H9 (cell line): ENCODE measurements at regions not wholly inside any gene's neighbourhood (a gene's known extent, or its start where the extent isn't known, plus 50 kb on each side); places are given as distances from the start of the nearest gene placed in this dataset.

Source experiments
- DNase-seq: peaks from one replicate; pipeline ENCODE4 v3.0.0-alpha.2; 2017
- H2AFZ ChIP-seq: one replicate; pipeline ENCODE4 v1.6.1; 2013; ENCODE audit warnings: mild to moderate bottlenecking, low read length, control low read depth, moderate library complexity
- H2AK5ac ChIP-seq: 2 replicates; pipeline ENCODE4 v1.6.1; 2013; ENCODE audit warnings: low read length, control low read depth, mixed read lengths; ENCODE audit not compliant: insufficient read length
- H2BK120ac ChIP-seq: one replicate; pipeline ENCODE4 v1.6.1; 2013; ENCODE audit warnings: low read depth, mild to moderate bottlenecking, low read length, control low read depth, inconsistent platforms; ENCODE audit not compliant: poor library complexity, severe bottlenecking
- H2BK12ac ChIP-seq: 2 replicates; pipeline ENCODE4 v1.6.1; 2013; ENCODE audit warnings: low read length, control low read depth, mixed read lengths, low read depth; ENCODE audit not compliant: insufficient read length
- H2BK15ac ChIP-seq: 2 replicates; pipeline ENCODE4 v1.6.1; 2013; ENCODE audit warnings: low read depth, low read length, control low read depth
- H2BK20ac ChIP-seq: one replicate; pipeline ENCODE4 v1.6.1; 2013; ENCODE audit warnings: low read depth, mild to moderate bottlenecking, low read length, control low read depth, inconsistent platforms; ENCODE audit not compliant: poor library complexity, severe bottlenecking
- H2BK5ac ChIP-seq: 2 replicates; pipeline ENCODE4 v1.6.1; 2013; ENCODE audit warnings: low read length, control low read depth, mixed read lengths; ENCODE audit not compliant: insufficient read length
- H3K14ac ChIP-seq: 2 replicates; pipeline ENCODE4 v1.6.1; 2013; ENCODE audit warnings: low read length, control low read depth; ENCODE audit not compliant: insufficient read depth
- H3K18ac ChIP-seq: 2 replicates; pipeline ENCODE4 v1.6.1; 2013; ENCODE audit warnings: low read depth, mild to moderate bottlenecking, mixed read lengths, low read length, control low read depth; ENCODE audit not compliant: insufficient read length
- H3K23ac ChIP-seq: 2 replicates; pipeline ENCODE4 v1.6.1; 2013; ENCODE audit warnings: low read length, control low read depth, mixed read lengths, low read depth; ENCODE audit not compliant: insufficient read length
- H3K23me2 ChIP-seq: 2 replicates; pipeline ENCODE4 v1.6.1; 2013; ENCODE audit warnings: low read depth, mild to moderate bottlenecking, mixed read lengths, low read length, control low read depth; ENCODE audit not compliant: insufficient read length, poor library complexity, severe bottlenecking
- H3K27ac ChIP-seq: 2 replicates; pipeline ENCODE4 v1.5.1; 2013; ENCODE audit warnings: low read length, control low read depth, mixed read lengths, low read depth; ENCODE audit not compliant: insufficient read length
- H3K27me3 ChIP-seq: 2 replicates; pipeline ENCODE4 v1.6.1; 2013; ENCODE audit warnings: low read length, control low read depth, inconsistent platforms; ENCODE audit not compliant: insufficient read depth
- H3K4ac ChIP-seq: 2 replicates; pipeline ENCODE4 v1.6.1; 2013; ENCODE audit warnings: low read depth, mild to moderate bottlenecking, control low read depth, inconsistent platforms, low read length, moderate library complexity
- H3K4me1 ChIP-seq: 2 replicates; pipeline ENCODE4 v1.6.1; 2013; ENCODE audit warnings: low read length, control low read depth, inconsistent platforms; ENCODE audit not compliant: insufficient read depth
- H3K4me2 ChIP-seq: 2 replicates; pipeline ENCODE4 v1.6.1; 2013; ENCODE audit warnings: low read length, control low read depth, mixed read lengths; ENCODE audit not compliant: insufficient read length, insufficient read depth
- H3K56ac ChIP-seq: 2 replicates; pipeline ENCODE4 v1.6.1; 2013; ENCODE audit warnings: low read depth, mild to moderate bottlenecking, mixed read lengths, low read length, control low read depth; ENCODE audit not compliant: insufficient read length
- H3K79me1 ChIP-seq: 2 replicates; pipeline ENCODE4 v1.6.1; 2013; ENCODE audit warnings: low read depth, mild to moderate bottlenecking, moderate library complexity, low read length, control low read depth, inconsistent platforms; ENCODE audit not compliant: insufficient read depth, poor library complexity, severe bottlenecking
- H3K79me2 ChIP-seq: 2 replicates; pipeline ENCODE4 v1.6.1; 2013; ENCODE audit warnings: low read length, control low read depth, inconsistent platforms; ENCODE audit not compliant: insufficient read depth
- H3K9ac ChIP-seq: 2 replicates; pipeline ENCODE4 v1.6.1; 2013; ENCODE audit warnings: low read length, control low read depth, mixed read lengths; ENCODE audit not compliant: insufficient read length; ENCODE audit errors: extremely low read depth
- H3K9me3 ChIP-seq: one replicate; pipeline ENCODE4 v1.6.1; 2013; ENCODE audit warnings: low read depth, low read length, inconsistent platforms; ENCODE audit not compliant: control insufficient read depth
- H3T11ph ChIP-seq: one replicate; pipeline ENCODE4 v1.6.1; 2013; ENCODE audit warnings: mild to moderate bottlenecking, low read length, control low read depth, inconsistent platforms
- H4K20me1 ChIP-seq: one replicate; pipeline ENCODE4 v1.6.1; 2013; ENCODE audit not compliant: control insufficient read depth, insufficient read length, insufficient read depth
- H4K5ac ChIP-seq: 2 replicates; pipeline ENCODE4 v1.6.1; 2013; ENCODE audit warnings: low read depth, mild to moderate bottlenecking, mixed read lengths, low read length, control low read depth; ENCODE audit not compliant: insufficient read length
- H4K8ac ChIP-seq: replicated peaks from 2 replicates; pipeline ENCODE4 v1.6.1; 2013; ENCODE audit warnings: low read length, control low read depth, mixed read lengths, low read depth; ENCODE audit not compliant: insufficient read length
- H4K91ac ChIP-seq: 2 replicates; pipeline ENCODE4 v1.6.1; 2013; ENCODE audit warnings: low read depth, mild to moderate bottlenecking, moderate library complexity, mixed read lengths, low read length, control low read depth; ENCODE audit not compliant: insufficient read length
- H3K27ac Mint-ChIP-seq, 3 experiments: 2 replicates in 2 of 3; 3 replicates in 1 of 3; pipeline ENCODE4 v1.8.0; 2020 to 2021; ENCODE audit warnings: mixed read lengths in 3 of 3, mild to moderate bottlenecking in 1 of 3, moderate library complexity in 1 of 3
- H3K27me3 Mint-ChIP-seq: 2 replicates; pipeline ENCODE4 v1.8.0; 2021; ENCODE audit warnings: low read depth, mild to moderate bottlenecking, moderate library complexity, mixed read lengths
- H3K36me3 Mint-ChIP-seq, 3 experiments: 2 replicates in 2 of 3; 3 replicates in 1 of 3; pipeline ENCODE4 v1.8.0; 2020 to 2021; ENCODE audit warnings: low read depth in 3 of 3, mixed read lengths in 3 of 3; ENCODE audit not compliant: insufficient read depth in 1 of 3
- H3K4me1 Mint-ChIP-seq, 2 experiments: 2 replicates each; pipeline ENCODE4 v1.8.0; 2020; ENCODE audit warnings: mixed read lengths in 2 of 2
- H3K4me3 Mint-ChIP-seq, 2 experiments: 2 replicates in 1 of 2; 3 replicates in 1 of 2; pipeline ENCODE4 v1.8.0; 2020 to 2021; ENCODE audit warnings: mild to moderate bottlenecking in 2 of 2, mixed read lengths in 2 of 2, moderate library complexity in 1 of 2
- H3K9me3 Mint-ChIP-seq, 2 experiments: 2 replicates in 1 of 2; 3 replicates in 1 of 2; pipeline ENCODE4 v1.8.0; 2020; ENCODE audit warnings: mild to moderate bottlenecking in 2 of 2, mixed read lengths in 2 of 2, moderate library complexity in 1 of 2
- CTCF ChIP-seq: fragments of 200-600 bp; sonication (generic); conservative IDR thresholded peaks from 3 replicates; pipeline ENCODE4 v1.8.0; 2021; ENCODE audit warnings: antibody characterized with exemption, mild to moderate bottlenecking
- WGBS: extraction: QIAGEN DNeasy Blood & Tissue Kit; methylation state at CpG from one replicate; pipeline ENCODE4 v1.1.7; 2013; ENCODE audit warnings: missing lambda C conversion rate, low lambda C conversion rate, mixed read lengths; ENCODE audit not compliant: insufficient read length; ENCODE audit errors: extremely low coverage; 5-methylcytosine and 5-hydroxymethylcytosine counted together

DNA sequence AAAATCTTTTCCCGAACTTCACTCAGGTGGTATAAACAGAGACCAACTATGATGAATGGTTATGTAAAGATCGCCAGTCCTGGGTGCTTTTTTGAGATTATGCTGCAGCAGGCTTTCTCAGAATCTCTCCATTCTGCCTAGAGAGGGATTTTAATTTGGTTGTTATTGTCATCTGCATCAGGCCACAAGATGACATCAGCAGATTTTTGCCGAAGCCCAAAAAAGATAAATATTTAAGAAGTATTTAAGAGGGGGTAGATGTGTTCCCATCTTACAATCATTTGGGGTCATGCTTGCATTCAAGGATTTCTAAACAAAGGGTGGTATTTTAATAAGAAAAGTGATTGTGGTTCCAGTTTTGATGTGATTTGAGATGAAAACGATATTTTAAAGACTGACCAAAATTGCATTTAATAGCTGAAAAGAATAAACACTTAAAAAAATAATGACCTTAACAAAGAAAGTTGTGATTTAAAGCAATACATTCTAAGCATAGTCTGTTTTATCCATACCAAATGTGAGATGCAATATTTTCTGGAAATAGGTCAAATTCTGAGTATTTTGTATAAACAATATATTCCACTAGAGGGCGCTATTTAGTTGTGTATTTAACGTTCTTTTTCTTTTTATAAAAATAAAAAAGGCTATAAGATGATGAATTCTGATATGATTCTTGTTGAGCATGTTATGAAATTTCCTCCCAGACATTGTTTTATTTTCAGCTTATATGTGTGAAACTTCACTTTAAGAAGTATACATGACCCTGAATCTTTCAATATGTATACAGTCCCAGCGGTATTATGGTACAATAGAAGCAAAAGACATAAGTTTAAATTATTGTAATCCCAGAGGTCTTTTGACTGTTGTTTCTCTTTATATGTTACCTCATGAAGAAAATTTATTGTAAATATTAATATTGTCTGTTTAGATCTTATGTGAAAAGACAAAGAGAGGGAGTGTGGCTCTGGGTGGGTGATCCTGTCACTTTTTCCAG is 51.0 kb upstream of the ZFP64 start:
- H3K9ac ChIP-seq = no peak overlapping the region
- H2BK15ac ChIP-seq = no peak overlapping the region
- TF ChIP-seq CTCF = peak; percentile 85
- H2AFZ ChIP-seq = no peak overlapping the region
- no peaks in the 10 kb centered on the region for H4K20me1 ChIP-seq
- no peak overlapping the region for H3K18ac ChIP-seq
- no peak for DNase-seq
- no peak overlapping the region for H3K56ac ChIP-seq
- no peak overlapping the region for H2BK5ac ChIP-seq
- Mint-ChIP-seq H3K27me3 (peaks cover 1% of the 10 kb centered on the region), H3K9me3 (peaks cover 2 to 4% of the 10 kb centered on the region in 2 experiments; a peak in 2 of 5 replicates), H3K4me3 (no peak overlapping the region), H3K4me1 (no peaks in the 10 kb centered on the region), H3K27ac (no peak overlapping the region), H3K36me3 (no peaks in the 10 kb centered on the region)
- no peak overlapping the region for H3K27ac ChIP-seq
- no peak overlapping the region for H4K5ac ChIP-seq
- H3K23ac ChIP-seq = no peak overlapping the region
- no peak overlapping the region for H2BK20ac ChIP-seq
- no peak overlapping the region for H3K4ac ChIP-seq
- H4K8ac ChIP-seq = no peak overlapping the region
- H2BK120ac ChIP-seq = no peak overlapping the region
- H3K4me1 ChIP-seq = no peaks in the 10 kb centered on the region
- no peaks in the 10 kb centered on the region for H3K23me2 ChIP-seq
- no peak overlapping the region for H3T11ph ChIP-seq
- no CpG with 5 or more reads among the region's 7 CpGs for WGBS
- no peaks in the 10 kb centered on the region for H3K79me2 ChIP-seq
- H3K27me3 ChIP-seq = no peaks in the 10 kb centered on the region
- H3K79me1 ChIP-seq = no peaks in the 10 kb centered on the region
- H3K14ac ChIP-seq = no peak overlapping the region
- H3K9me3 ChIP-seq = no peaks in the 10 kb centered on the region
- H4K91ac ChIP-seq = no peak overlapping the region
- H3K4me2 ChIP-seq = no peak overlapping the region
- no peak overlapping the region for H2AK5ac ChIP-seq
- no peak overlapping the region for H2BK12ac ChIP-seq
